HG02642 (cell line): ENCODE measurements at regions not wholly inside any gene's neighbourhood (a gene's known extent, or its start where the extent isn't known, plus 50 kb on each side); places are given as distances from the start of the nearest gene placed in this dataset.

Source experiments
- ATAC-seq: cut with Tn5 transposase; IDR thresholded peaks from one replicate; pipeline ENCODE4 v1.9.1; 2021; ENCODE audit warnings: mild to moderate bottlenecking; ENCODE audit not compliant: unreplicated experiment, poor library complexity

- no peak for ATAC-seq
These were observed 255.0 kb upstream of the PITX2 start for GRCh38 chr4:110877778-110878370.

GRCh38 chr4:110878413-110878812 lies 255.5 kb upstream of the PITX2 start:
- ATAC-seq = no peak

DNA sequence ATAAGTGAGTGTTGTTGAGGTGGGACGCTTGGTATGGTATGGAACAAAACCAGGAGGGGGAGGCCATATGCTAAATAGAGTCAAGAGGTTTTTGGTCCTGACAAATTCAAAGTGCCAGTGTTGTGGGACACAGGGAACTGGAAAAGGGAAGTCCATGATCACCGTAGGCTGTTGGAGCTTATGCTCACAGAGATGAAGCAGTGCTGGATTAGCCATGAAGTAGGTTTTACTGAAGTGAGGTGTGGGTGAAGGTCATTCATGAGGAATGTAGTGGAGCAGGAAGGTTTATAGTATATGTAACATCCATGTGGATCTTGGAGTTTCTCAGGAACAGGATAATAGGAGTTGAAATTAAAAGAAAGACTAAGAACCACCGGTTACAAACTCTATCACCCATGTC lies 256.1 kb upstream of the PITX2 start:
- ATAC-seq = no peak

GRCh38 chr4:110886270-110886669 lies 263.4 kb upstream of the PITX2 start:
- ATAC-seq = no peak

DNA sequence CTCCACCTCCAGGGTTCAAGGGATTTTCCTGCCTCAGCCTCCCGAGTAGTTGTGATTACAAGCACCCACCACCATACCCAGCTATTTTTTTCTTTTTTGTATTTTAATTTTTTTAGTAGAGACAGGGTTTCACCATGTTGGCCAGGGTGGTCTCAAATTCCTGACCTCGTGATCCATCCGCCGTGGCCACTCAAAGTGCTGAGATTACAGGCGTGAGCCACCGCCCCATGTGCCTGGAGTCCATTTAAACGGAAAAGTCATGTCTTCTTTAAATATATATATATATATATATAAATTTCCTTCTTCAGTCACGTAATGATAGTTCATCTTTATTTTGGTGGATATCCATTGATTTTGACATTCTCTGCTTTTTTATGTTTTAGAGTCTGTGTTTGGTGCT lies 264.0 kb upstream of the PITX2 start:
- no peak for ATAC-seq

DNA sequence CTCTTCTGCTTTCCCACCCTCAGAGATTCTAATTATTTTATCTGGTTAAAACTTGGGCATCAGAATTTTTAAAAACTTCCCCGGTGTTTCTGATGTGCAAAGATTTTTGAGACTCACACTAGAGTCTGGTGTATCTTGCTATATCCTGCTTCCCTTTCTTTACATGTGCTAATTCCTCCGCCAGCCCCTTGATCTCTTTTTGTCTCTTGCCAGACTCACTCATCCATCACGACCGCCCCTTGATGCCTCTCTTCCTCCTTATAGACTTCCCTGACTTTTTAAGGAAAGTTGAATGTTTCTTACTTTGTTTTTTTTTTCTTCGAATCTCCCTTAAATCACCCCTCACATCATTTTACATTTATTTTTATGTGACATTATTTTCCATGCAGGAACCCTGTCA lies 274.9 kb upstream of the PITX2 start:
- no peak for ATAC-seq

GRCh38 chr4:110898290-110898689 lies 275.4 kb upstream of the PITX2 start:
- ATAC-seq = peak; percentile 62

- no peak for ATAC-seq
These were observed 277.4 kb upstream of the PITX2 start for GRCh38 chr4:110900213-110900769.

DNA sequence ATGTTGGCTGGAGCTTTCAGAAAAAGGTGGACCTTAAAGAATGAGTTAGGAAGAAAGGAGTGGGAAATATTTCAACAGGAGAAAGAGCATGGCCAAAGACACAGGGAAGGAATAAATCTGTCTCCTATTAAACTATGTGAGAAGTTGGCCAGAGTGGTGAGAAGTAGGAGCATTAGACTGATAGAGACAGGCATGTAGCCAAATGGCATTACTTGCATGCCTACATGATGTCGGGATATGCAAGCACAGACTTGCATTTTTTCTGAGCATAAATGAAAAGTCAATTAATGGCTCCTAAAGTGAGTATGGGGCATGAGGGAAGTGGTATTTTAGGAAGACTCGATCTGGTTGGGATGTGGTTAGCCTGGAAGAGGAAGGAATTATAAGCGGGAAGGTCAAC lies 279.6 kb upstream of the PITX2 start:
- no peak for ATAC-seq

GRCh38 chr4:110904435-110905065 lies 281.7 kb upstream of the PITX2 start:
- ATAC-seq = no peak

DNA sequence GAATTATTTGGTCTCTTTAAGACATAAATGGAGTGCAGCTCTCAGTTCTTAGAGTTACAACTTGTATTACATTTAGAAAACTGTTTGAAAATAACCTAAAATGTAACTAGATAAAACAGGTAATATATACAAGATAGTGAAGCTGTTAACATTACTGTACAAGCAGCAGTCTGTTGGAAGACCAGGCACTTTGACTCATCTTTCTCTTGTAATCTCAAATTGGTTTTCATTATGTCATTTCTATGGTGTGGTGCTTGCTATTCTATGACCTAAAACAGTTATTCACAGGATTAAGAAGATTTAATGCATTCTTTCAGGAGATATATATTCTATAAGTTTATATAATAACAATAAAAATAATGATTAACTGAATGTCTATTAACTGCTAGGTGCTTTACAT lies 282.5 kb upstream of the PITX2 start:
- no peak for ATAC-seq

DNA sequence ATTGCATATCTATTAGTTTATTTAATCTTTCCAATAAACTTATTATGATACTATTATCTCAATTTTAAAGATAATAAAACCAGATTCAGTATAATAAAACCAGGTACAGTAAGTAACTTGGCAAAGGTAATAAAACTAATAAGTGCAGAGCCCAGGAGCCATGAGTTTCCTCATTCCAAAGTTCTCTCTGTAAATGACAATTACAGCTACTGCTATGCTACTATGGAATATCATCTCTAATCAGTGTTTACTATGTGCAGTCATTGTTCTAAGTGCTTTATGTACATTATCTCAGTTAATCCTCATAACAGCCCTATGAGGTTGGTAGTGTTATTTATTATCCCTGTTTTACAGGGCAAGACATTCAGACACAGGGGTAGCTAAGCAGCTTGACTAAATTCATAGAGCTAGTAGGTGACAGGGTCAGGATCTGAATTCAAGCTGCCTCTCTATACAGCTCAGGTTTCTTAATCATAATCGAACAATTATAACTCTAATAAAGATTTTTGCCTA lies 285.0 kb upstream of the PITX2 start:
- ATAC-seq = no peak

GRCh38 chr4:110914791-110915190 lies 291.9 kb upstream of the PITX2 start:
- ATAC-seq = no peak

GRCh38 chr4:110915301-110915700 lies 292.4 kb upstream of the PITX2 start:
- no peak for ATAC-seq

DNA sequence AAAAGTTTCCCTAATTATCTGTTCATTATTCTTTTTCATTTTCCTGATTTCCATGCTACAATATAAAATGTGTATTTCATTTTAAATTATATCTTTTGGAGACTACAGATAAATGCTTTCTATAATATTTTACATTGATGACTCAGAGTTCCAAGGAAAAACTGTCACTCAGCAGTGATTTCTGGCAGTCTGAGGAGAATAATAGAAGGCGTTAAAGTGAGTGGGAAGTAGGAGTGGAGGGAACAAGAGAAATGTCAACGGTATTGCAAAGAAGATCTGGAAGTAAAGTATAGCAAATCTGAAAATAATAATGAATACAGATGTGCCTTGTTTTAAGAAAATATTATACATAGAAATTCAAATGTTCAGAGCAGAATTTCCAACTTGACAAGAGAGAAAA lies 293.6 kb upstream of the PITX2 start:
- no peak for ATAC-seq

DNA sequence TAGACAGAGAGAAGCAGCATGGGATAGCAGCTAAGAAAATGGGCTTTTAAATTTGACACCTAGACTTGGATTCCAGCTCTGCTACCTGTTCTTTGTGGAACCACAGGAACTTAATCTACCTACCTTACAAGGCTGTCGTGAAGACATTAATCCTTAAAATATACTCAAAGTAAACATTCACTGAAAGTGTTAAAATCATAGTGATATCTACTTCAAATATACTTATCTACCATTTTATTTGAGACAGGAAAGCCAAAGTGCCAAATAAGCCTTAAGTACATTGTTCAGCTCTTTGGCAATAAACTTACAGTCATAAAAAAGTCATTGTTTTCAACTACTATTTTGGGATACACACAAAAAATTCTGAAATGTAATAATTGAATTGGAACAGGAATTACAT lies 295.0 kb upstream of the PITX2 start:
- ATAC-seq = no peak

DNA sequence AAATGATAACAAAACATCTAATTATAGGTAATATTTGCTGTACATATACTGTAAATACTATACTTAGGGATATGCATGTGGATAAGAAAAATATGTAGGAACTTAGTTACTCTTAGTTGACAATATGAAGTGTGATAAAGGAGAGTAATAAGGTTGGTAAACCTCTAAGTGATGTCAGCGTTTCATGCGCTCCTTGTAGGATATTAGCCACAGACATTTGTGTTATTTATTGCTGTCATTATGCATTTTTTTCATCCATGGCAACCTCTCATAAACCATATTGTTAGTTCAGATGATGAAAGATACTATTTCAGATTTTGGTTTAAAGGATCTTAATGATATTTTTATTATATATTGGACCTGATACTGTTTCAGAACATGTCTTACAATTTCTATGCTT lies 298.1 kb upstream of the PITX2 start:
- no peak for ATAC-seq

DNA sequence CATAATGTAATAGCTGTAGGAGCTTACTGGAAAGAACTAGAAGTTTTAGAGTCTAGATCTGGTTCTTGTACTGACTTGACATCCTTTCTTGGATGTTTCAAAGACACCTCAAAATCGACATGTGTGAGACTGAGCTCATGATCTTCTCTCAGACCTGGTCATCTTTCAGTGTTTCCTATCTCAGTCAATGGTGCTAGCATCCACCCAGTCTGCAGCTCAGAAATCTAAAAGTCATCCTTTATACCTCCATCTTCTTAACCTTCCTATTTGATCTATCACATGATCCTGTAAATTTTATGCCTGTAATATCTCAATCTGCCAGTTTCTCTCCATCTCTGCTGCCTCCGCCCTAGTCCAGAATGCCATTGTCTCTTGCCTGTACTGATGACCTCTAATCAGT lies 301.9 kb upstream of the PITX2 start:
- no peak for ATAC-seq

GRCh38 chr4:110926841-110927400 lies 304.0 kb upstream of the PITX2 start:
- ATAC-seq = no peak

GRCh38 chr4:110933341-110933740 lies 310.5 kb upstream of the PITX2 start:
- no peak for ATAC-seq

- ATAC-seq = no peak
These were observed 321.6 kb upstream of the PITX2 start for GRCh38 chr4:110944501-110944900.

DNA sequence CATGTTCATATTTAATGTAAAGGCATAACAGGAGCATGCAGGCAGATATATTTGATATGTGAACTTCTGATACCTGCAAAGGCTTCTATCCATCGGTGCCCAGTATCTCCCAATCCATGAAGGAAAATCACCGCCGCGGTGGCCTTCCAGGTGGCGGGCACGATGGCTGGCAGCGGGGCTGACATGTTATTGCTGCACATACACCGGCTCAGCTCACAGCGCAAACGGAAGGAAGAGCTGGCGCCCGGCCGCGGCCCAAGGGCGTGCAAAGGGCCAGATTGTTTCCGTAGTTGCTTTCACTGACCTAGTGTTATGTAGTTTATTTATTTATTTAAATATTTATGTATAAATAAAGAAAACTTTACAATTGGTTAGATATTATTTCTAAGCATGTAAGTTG lies 322.7 kb upstream of the PITX2 start:
- no peak for ATAC-seq
